H9 (cell line): ENCODE measurements at regions not wholly inside any gene's neighbourhood (a gene's known extent, or its start where the extent isn't known, plus 50 kb on each side); places are given as distances from the start of the nearest gene placed in this dataset.

Source experiments
- DNase-seq: peaks from one replicate; pipeline ENCODE4 v3.0.0-alpha.2; 2017
- H2AFZ ChIP-seq: one replicate; pipeline ENCODE4 v1.6.1; 2013; ENCODE audit warnings: mild to moderate bottlenecking, low read length, control low read depth, moderate library complexity
- H2AK5ac ChIP-seq: 2 replicates; pipeline ENCODE4 v1.6.1; 2013; ENCODE audit warnings: low read length, control low read depth, mixed read lengths; ENCODE audit not compliant: insufficient read length
- H2BK120ac ChIP-seq: one replicate; pipeline ENCODE4 v1.6.1; 2013; ENCODE audit warnings: low read depth, mild to moderate bottlenecking, low read length, control low read depth, inconsistent platforms; ENCODE audit not compliant: poor library complexity, severe bottlenecking
- H2BK12ac ChIP-seq: 2 replicates; pipeline ENCODE4 v1.6.1; 2013; ENCODE audit warnings: low read length, control low read depth, mixed read lengths, low read depth; ENCODE audit not compliant: insufficient read length
- H2BK15ac ChIP-seq: 2 replicates; pipeline ENCODE4 v1.6.1; 2013; ENCODE audit warnings: low read depth, low read length, control low read depth
- H2BK20ac ChIP-seq: one replicate; pipeline ENCODE4 v1.6.1; 2013; ENCODE audit warnings: low read depth, mild to moderate bottlenecking, low read length, control low read depth, inconsistent platforms; ENCODE audit not compliant: poor library complexity, severe bottlenecking
- H2BK5ac ChIP-seq: 2 replicates; pipeline ENCODE4 v1.6.1; 2013; ENCODE audit warnings: low read length, control low read depth, mixed read lengths; ENCODE audit not compliant: insufficient read length
- H3K14ac ChIP-seq: 2 replicates; pipeline ENCODE4 v1.6.1; 2013; ENCODE audit warnings: low read length, control low read depth; ENCODE audit not compliant: insufficient read depth
- H3K18ac ChIP-seq: 2 replicates; pipeline ENCODE4 v1.6.1; 2013; ENCODE audit warnings: low read depth, mild to moderate bottlenecking, mixed read lengths, low read length, control low read depth; ENCODE audit not compliant: insufficient read length
- H3K23ac ChIP-seq: 2 replicates; pipeline ENCODE4 v1.6.1; 2013; ENCODE audit warnings: low read length, control low read depth, mixed read lengths, low read depth; ENCODE audit not compliant: insufficient read length
- H3K23me2 ChIP-seq: 2 replicates; pipeline ENCODE4 v1.6.1; 2013; ENCODE audit warnings: low read depth, mild to moderate bottlenecking, mixed read lengths, low read length, control low read depth; ENCODE audit not compliant: insufficient read length, poor library complexity, severe bottlenecking
- H3K27ac ChIP-seq: 2 replicates; pipeline ENCODE4 v1.5.1; 2013; ENCODE audit warnings: low read length, control low read depth, mixed read lengths, low read depth; ENCODE audit not compliant: insufficient read length
- H3K27me3 ChIP-seq: 2 replicates; pipeline ENCODE4 v1.6.1; 2013; ENCODE audit warnings: low read length, control low read depth, inconsistent platforms; ENCODE audit not compliant: insufficient read depth
- H3K4ac ChIP-seq: 2 replicates; pipeline ENCODE4 v1.6.1; 2013; ENCODE audit warnings: low read depth, mild to moderate bottlenecking, control low read depth, inconsistent platforms, low read length, moderate library complexity
- H3K4me1 ChIP-seq: 2 replicates; pipeline ENCODE4 v1.6.1; 2013; ENCODE audit warnings: low read length, control low read depth, inconsistent platforms; ENCODE audit not compliant: insufficient read depth
- H3K4me2 ChIP-seq: 2 replicates; pipeline ENCODE4 v1.6.1; 2013; ENCODE audit warnings: low read length, control low read depth, mixed read lengths; ENCODE audit not compliant: insufficient read length, insufficient read depth
- H3K56ac ChIP-seq: 2 replicates; pipeline ENCODE4 v1.6.1; 2013; ENCODE audit warnings: low read depth, mild to moderate bottlenecking, mixed read lengths, low read length, control low read depth; ENCODE audit not compliant: insufficient read length
- H3K79me1 ChIP-seq: 2 replicates; pipeline ENCODE4 v1.6.1; 2013; ENCODE audit warnings: low read depth, mild to moderate bottlenecking, moderate library complexity, low read length, control low read depth, inconsistent platforms; ENCODE audit not compliant: insufficient read depth, poor library complexity, severe bottlenecking
- H3K79me2 ChIP-seq: 2 replicates; pipeline ENCODE4 v1.6.1; 2013; ENCODE audit warnings: low read length, control low read depth, inconsistent platforms; ENCODE audit not compliant: insufficient read depth
- H3K9ac ChIP-seq: 2 replicates; pipeline ENCODE4 v1.6.1; 2013; ENCODE audit warnings: low read length, control low read depth, mixed read lengths; ENCODE audit not compliant: insufficient read length; ENCODE audit errors: extremely low read depth
- H3K9me3 ChIP-seq: one replicate; pipeline ENCODE4 v1.6.1; 2013; ENCODE audit warnings: low read depth, low read length, inconsistent platforms; ENCODE audit not compliant: control insufficient read depth
- H3T11ph ChIP-seq: one replicate; pipeline ENCODE4 v1.6.1; 2013; ENCODE audit warnings: mild to moderate bottlenecking, low read length, control low read depth, inconsistent platforms
- H4K20me1 ChIP-seq: one replicate; pipeline ENCODE4 v1.6.1; 2013; ENCODE audit not compliant: control insufficient read depth, insufficient read length, insufficient read depth
- H4K5ac ChIP-seq: 2 replicates; pipeline ENCODE4 v1.6.1; 2013; ENCODE audit warnings: low read depth, mild to moderate bottlenecking, mixed read lengths, low read length, control low read depth; ENCODE audit not compliant: insufficient read length
- H4K8ac ChIP-seq: replicated peaks from 2 replicates; pipeline ENCODE4 v1.6.1; 2013; ENCODE audit warnings: low read length, control low read depth, mixed read lengths, low read depth; ENCODE audit not compliant: insufficient read length
- H4K91ac ChIP-seq: 2 replicates; pipeline ENCODE4 v1.6.1; 2013; ENCODE audit warnings: low read depth, mild to moderate bottlenecking, moderate library complexity, mixed read lengths, low read length, control low read depth; ENCODE audit not compliant: insufficient read length
- H3K27ac Mint-ChIP-seq, 3 experiments: 2 replicates in 2 of 3; 3 replicates in 1 of 3; pipeline ENCODE4 v1.8.0; 2020 to 2021; ENCODE audit warnings: mixed read lengths in 3 of 3, mild to moderate bottlenecking in 1 of 3, moderate library complexity in 1 of 3
- H3K27me3 Mint-ChIP-seq: 2 replicates; pipeline ENCODE4 v1.8.0; 2021; ENCODE audit warnings: low read depth, mild to moderate bottlenecking, moderate library complexity, mixed read lengths
- H3K36me3 Mint-ChIP-seq, 3 experiments: 2 replicates in 2 of 3; 3 replicates in 1 of 3; pipeline ENCODE4 v1.8.0; 2020 to 2021; ENCODE audit warnings: low read depth in 3 of 3, mixed read lengths in 3 of 3; ENCODE audit not compliant: insufficient read depth in 1 of 3
- H3K4me1 Mint-ChIP-seq, 2 experiments: 2 replicates each; pipeline ENCODE4 v1.8.0; 2020; ENCODE audit warnings: mixed read lengths in 2 of 2
- H3K4me3 Mint-ChIP-seq, 2 experiments: 2 replicates in 1 of 2; 3 replicates in 1 of 2; pipeline ENCODE4 v1.8.0; 2020 to 2021; ENCODE audit warnings: mild to moderate bottlenecking in 2 of 2, mixed read lengths in 2 of 2, moderate library complexity in 1 of 2
- H3K9me3 Mint-ChIP-seq, 2 experiments: 2 replicates in 1 of 2; 3 replicates in 1 of 2; pipeline ENCODE4 v1.8.0; 2020; ENCODE audit warnings: mild to moderate bottlenecking in 2 of 2, mixed read lengths in 2 of 2, moderate library complexity in 1 of 2
- WGBS: extraction: QIAGEN DNeasy Blood & Tissue Kit; methylation state at CpG from one replicate; pipeline ENCODE4 v1.1.7; 2013; ENCODE audit warnings: missing lambda C conversion rate, low lambda C conversion rate, mixed read lengths; ENCODE audit not compliant: insufficient read length; ENCODE audit errors: extremely low coverage; 5-methylcytosine and 5-hydroxymethylcytosine counted together
- TF ChIP-seq, protein P1 (sequence below): fragments of 200-600 bp; sonication (generic); conservative IDR thresholded peaks from 3 replicates; pipeline ENCODE4 v1.8.0; 2021; ENCODE audit warnings: antibody characterized with exemption, mild to moderate bottlenecking

- Mint-ChIP-seq H3K4me3 (no peak overlapping the region), H3K4me1 (no peaks in the 10 kb centered on the region), H3K36me3 (peaks cover 7 to 34% (median 7%) of the 10 kb centered on the region in 3 experiments), H3K27ac (no peak overlapping the region), H3K27me3 (no peaks in the 10 kb centered on the region), H3K9me3 (peaks cover 20 to 21% of the 10 kb centered on the region in 2 experiments)
- no CpG with 5 or more reads among the region's 1 CpG for WGBS
- no peaks in the 10 kb centered on the region for H3K23me2 ChIP-seq
- H4K91ac ChIP-seq, result no peak overlapping the region
- no peaks in the 10 kb centered on the region for H3K27me3 ChIP-seq
- H3K9me3 ChIP-seq, result peaks cover 5% of the 10 kb centered on the region
- no peak overlapping the region for H2BK20ac ChIP-seq
- no peak overlapping the region for H2BK120ac ChIP-seq
- H4K5ac ChIP-seq, result no peak overlapping the region
- TF ChIP-seq, protein P1, sequence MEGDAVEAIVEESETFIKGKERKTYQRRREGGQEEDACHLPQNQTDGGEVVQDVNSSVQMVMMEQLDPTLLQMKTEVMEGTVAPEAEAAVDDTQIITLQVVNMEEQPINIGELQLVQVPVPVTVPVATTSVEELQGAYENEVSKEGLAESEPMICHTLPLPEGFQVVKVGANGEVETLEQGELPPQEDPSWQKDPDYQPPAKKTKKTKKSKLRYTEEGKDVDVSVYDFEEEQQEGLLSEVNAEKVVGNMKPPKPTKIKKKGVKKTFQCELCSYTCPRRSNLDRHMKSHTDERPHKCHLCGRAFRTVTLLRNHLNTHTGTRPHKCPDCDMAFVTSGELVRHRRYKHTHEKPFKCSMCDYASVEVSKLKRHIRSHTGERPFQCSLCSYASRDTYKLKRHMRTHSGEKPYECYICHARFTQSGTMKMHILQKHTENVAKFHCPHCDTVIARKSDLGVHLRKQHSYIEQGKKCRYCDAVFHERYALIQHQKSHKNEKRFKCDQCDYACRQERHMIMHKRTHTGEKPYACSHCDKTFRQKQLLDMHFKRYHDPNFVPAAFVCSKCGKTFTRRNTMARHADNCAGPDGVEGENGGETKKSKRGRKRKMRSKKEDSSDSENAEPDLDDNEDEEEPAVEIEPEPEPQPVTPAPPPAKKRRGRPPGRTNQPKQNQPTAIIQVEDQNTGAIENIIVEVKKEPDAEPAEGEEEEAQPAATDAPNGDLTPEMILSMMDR, result no peak
- no peak overlapping the region for H3K56ac ChIP-seq
- H3K23ac ChIP-seq, result no peak overlapping the region
- no peak overlapping the region for H3T11ph ChIP-seq
- no peak overlapping the region for H2BK15ac ChIP-seq
- no peaks in the 10 kb centered on the region for H3K4me1 ChIP-seq
- H3K4ac ChIP-seq, result no peak overlapping the region
- H4K8ac ChIP-seq, result no peak overlapping the region
- H2BK5ac ChIP-seq, result no peak overlapping the region
- DNase-seq, result no peak
- no peak overlapping the region for H2AK5ac ChIP-seq
- no peaks in the 10 kb centered on the region for H3K79me1 ChIP-seq
- no peaks in the 10 kb centered on the region for H3K79me2 ChIP-seq
- no peak overlapping the region for H2AFZ ChIP-seq
- no peak overlapping the region for H2BK12ac ChIP-seq
- H3K4me2 ChIP-seq, result no peak overlapping the region
- no peak overlapping the region for H3K18ac ChIP-seq
- H3K9ac ChIP-seq, result no peak overlapping the region
- no peak overlapping the region for H3K14ac ChIP-seq
- no peaks in the 10 kb centered on the region for H4K20me1 ChIP-seq
- H3K27ac ChIP-seq, result no peak overlapping the region
These were observed 1227.7 kb upstream of the GJE1 start for GRCh38 chr6:140905050-140905449.
